ENCODE measurements at regions not wholly inside any gene's neighbourhood (a gene's known extent, or its start where the extent isn't known, plus 50 kb on each side); places are given as distances from the start of the nearest gene placed in this dataset.

- no peak for TF ChIP-seq BHLHE40 (IDR thresholded peaks at IDR 0.05; ENCODE audit: low read depth, low read length)
- TF ChIP-seq, protein P1, sequence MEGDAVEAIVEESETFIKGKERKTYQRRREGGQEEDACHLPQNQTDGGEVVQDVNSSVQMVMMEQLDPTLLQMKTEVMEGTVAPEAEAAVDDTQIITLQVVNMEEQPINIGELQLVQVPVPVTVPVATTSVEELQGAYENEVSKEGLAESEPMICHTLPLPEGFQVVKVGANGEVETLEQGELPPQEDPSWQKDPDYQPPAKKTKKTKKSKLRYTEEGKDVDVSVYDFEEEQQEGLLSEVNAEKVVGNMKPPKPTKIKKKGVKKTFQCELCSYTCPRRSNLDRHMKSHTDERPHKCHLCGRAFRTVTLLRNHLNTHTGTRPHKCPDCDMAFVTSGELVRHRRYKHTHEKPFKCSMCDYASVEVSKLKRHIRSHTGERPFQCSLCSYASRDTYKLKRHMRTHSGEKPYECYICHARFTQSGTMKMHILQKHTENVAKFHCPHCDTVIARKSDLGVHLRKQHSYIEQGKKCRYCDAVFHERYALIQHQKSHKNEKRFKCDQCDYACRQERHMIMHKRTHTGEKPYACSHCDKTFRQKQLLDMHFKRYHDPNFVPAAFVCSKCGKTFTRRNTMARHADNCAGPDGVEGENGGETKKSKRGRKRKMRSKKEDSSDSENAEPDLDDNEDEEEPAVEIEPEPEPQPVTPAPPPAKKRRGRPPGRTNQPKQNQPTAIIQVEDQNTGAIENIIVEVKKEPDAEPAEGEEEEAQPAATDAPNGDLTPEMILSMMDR (IDR thresholded peaks at IDR 0.05) = no peak
Measured at GRCh38 chr4:29051381-29051965, 1668.7 kb upstream of the PCDH7 start.
